ENCODE measurements at regions not wholly inside any gene's neighbourhood (a gene's known extent, or its start where the extent isn't known, plus 50 kb on each side); places are given as distances from the start of the nearest gene placed in this dataset.
A peak's percentile ranks its signal among the peaks of the same experiment; 100 is the strongest.
"Not testable (repeated sequence)": the region's sequence is repeated elsewhere in the genome, so short reads cannot be mapped to it uniquely, and the experiment has no call there.

GRCh38 chr9:40884902-40885490, 243.5 kb downstream of the FOXD4L6 start:
- DNase-seq: peak in 1 of 5 experiments; percentile 8

DNA sequence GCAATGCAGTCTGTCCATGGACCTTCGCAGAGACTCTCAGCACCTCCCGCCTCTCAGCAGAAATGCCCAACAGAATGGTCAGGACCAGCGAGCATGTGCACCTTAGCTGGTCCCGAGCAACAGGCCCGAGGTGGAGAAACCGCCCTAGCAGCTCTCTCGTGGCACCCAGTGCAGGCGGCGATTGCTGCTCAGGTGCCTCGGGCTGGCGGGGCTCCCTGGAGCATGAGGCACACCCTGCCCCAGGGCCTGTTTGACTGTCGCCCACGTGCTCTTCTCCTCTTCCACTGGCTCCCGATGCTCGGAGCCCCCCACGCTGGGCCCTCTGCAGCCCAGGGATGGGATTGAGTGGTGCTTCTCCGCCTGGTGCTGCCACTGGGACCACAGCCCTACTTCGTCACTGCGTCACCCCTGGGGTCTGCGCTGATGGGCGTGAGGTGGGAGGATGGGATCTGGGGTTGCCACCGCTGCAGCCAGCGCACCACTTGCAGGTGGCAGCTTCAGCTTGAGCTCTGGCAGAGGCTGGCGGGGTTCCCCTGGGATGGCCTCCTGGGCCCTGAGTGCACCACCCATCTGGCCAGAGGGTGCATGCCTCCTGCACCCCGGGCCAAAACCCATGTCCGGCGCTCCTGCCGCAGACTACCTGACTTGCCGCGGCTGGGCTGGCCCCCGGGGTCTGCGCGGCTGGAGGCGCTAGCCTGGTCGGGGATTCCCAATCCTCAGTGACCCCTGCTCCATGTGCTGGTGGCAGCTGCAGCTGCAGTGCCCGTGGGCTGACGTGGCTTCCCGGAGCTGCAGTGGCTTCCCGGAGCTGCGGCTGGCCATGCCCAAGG, 244.2 kb downstream of the FOXD4L6 start:
- peak in 1 of 5 experiments; percentile 8 for DNase-seq

GRCh38 chr9:40883423-40884071, 244.9 kb downstream of the FOXD4L6 start:
- DNase-seq: not testable (repeated sequence)

DNA sequence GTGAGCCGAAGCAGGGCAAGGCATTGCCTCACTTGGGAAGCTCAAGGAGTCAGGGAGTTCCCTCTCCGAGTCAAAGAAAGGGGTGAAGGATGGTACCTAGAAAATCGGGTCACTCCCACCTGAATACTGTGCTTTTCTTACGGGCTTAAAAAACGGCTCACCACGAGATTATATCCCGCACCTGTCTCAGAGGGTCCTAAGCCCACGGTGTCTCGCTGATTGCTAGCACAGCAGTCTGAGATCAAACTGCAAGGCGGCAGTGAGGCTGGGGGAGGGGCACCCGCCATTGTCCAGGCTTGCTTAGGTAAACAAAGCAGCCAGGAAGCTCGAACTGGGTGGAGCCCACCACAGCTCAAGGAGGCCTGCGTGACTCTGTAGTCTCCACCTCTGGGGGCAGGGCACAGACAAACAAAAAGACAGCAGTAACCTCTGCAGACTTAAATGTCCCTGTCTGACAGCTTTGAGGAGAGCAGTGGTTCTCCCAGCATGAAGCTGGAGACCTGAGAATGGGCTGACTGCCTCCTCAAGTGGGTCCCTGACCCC, 254.7 kb downstream of the FOXD4L6 start:
- not testable (repeated sequence) for DNase-seq

GRCh38 chr9:40868437-40868836, 260.0 kb downstream of the FOXD4L6 start:
- DNase-seq: not testable (repeated sequence)

All from T-helper 2 cell (primary cell).